ENCODE measurements at regions not wholly inside any gene's neighbourhood (a gene's known extent, or its start where the extent isn't known, plus 50 kb on each side); places are given as distances from the start of the nearest gene placed in this dataset.

- no peak for TF ChIP-seq CTCF (conservative IDR thresholded peaks at IDR 0.05; ENCODE audit: low read depth)
- no peak overlapping the region for H3K27ac ChIP-seq
- DNase-seq (ENCODE audit: low spot score) = no peak
- ChIA-PET POLR2A (ENCODE audit: low non-redundant PET) (no interaction called here), CTCF (interaction anchor here (0.6 kb wide), 1 partner anchor 741 kb away, joined by 3 read pairs; no protein-coding TSS in a partner anchor)
Measured at GRCh38 chr6:18600255-18600654, 213.1 kb downstream of the RNF144B start.

GRCh38 chr6:18601516-18602020 is 214.4 kb downstream of the RNF144B start:
- ChIA-PET CTCF (no interaction called here), POLR2A (ENCODE audit: low non-redundant PET) (no interaction called here)
- DNase-seq (ENCODE audit: low spot score) = no peak
- no peak for TF ChIP-seq CTCF (conservative IDR thresholded peaks at IDR 0.05; ENCODE audit: low read depth)
- H3K27ac ChIP-seq = no peak overlapping the region

- no peak for DNase-seq (ENCODE audit: low spot score)
- CTCF ChIA-PET = interaction anchor here (0.7 kb wide), 1 partner anchor 139 kb away, joined by 3 read pairs; no protein-coding TSS in a partner anchor
- H3K27ac ChIP-seq = no peak overlapping the region
- POLR2A ChIA-PET (ENCODE audit: low non-redundant PET) = no interaction called here
- no peak for TF ChIP-seq CTCF (conservative IDR thresholded peaks at IDR 0.05; ENCODE audit: low read depth)
Measured at GRCh38 chr6:18602931-18603330, 215.8 kb downstream of the RNF144B start.

DNA sequence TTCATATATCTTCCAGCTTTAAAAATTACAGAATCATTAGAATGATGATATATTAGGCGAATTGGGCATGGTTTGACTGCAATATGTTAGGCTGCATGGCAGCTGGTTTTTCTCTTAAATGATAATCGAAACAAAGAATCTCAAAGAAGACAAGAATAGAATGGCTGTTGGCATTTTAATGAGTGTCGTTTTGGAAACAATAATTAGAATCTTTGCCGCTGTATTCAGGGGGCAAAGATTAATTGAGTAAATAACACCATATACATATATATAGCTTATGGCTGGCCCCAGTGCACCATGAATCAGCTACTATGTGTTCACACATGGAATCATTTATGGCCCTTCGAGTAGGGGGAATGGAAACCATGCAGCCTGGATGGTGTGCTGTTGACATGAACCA is 216.2 kb downstream of the RNF144B start:
- no peak overlapping the region for H3K27ac ChIP-seq
- ChIA-PET CTCF (no interaction called here), POLR2A (ENCODE audit: low non-redundant PET) (no interaction called here)
- no peak for DNase-seq (ENCODE audit: low spot score)
- no peak for TF ChIP-seq CTCF (conservative IDR thresholded peaks at IDR 0.05; ENCODE audit: low read depth)

DNA sequence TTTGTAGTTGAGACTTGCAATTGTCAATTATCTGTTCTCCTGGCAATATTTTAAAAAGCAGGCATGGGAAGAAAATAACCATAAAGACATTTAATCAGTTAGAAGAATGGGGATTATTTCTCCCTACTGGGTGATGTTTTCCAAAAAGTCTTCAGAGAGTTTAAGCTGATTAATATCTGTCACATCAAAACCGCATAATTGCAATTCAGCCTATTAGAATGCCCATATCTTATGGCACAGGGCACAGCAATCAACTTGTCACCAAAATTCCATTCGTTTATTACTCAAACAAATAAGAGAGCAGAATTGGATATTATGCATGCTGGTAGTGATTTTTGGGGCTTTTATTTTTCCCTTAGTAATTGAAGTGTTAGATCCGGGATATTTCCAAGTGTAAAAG is 218.7 kb downstream of the RNF144B start:
- POLR2A ChIA-PET (ENCODE audit: low non-redundant PET) = no interaction called here
- no peak overlapping the region for H3K27ac ChIP-seq
- CTCF ChIA-PET = interaction anchor here (0.9 kb wide), 1 partner anchor 9 kb away, joined by 4 read pairs; no protein-coding TSS in a partner anchor
- no peak for TF ChIP-seq CTCF (conservative IDR thresholded peaks at IDR 0.05; ENCODE audit: low read depth)
- no peak for DNase-seq (ENCODE audit: low spot score)

GRCh38 chr6:18609715-18610114 is 222.6 kb downstream of the RNF144B start:
- TF ChIP-seq CTCF (conservative IDR thresholded peaks at IDR 0.05; ENCODE audit: low read depth) = no peak
- CTCF ChIA-PET = no interaction called here
- DNase-seq (ENCODE audit: low spot score) = no peak
- H3K27ac ChIP-seq = no peak overlapping the region
- POLR2A ChIA-PET (ENCODE audit: low non-redundant PET) = no interaction called here

All from RWPE1 (cell line).